Mucosa of stomach (tissue), 1 donor: ENCODE measurements at regions not wholly inside any gene's neighbourhood (a gene's known extent, or its start where the extent isn't known, plus 50 kb on each side); places are given as distances from the start of the nearest gene placed in this dataset.

Experiments used
- H3K27me3 ChIP-seq: one replicate; pipeline ENCODE4 v1.7.0; 2013; ENCODE audit warnings: mild to moderate bottlenecking, low read length; ENCODE audit not compliant: control insufficient read depth, insufficient read depth
- H3K36me3 ChIP-seq: one replicate; pipeline ENCODE4 v1.7.0; 2013; ENCODE audit warnings: low read length; ENCODE audit not compliant: control insufficient read depth, insufficient read depth
- H3K4me1 ChIP-seq: one replicate; pipeline ENCODE4 v1.7.0; 2013; ENCODE audit warnings: mild to moderate bottlenecking, low read length; ENCODE audit not compliant: control insufficient read depth, insufficient read depth
- H3K4me3 ChIP-seq: one replicate; pipeline ENCODE4 v1.7.0; 2013; ENCODE audit warnings: low read length
- H3K9ac ChIP-seq: one replicate; pipeline ENCODE4 v1.7.0; 2013; ENCODE audit warnings: mild to moderate bottlenecking, low read length, moderate library complexity
- H3K9me3 ChIP-seq: one replicate; pipeline ENCODE4 v1.7.0; 2013; ENCODE audit warnings: mild to moderate bottlenecking, low read length, moderate library complexity; ENCODE audit not compliant: control insufficient read depth
- donor health status: Pancreatic carcinoma.

- H3K4me3 ChIP-seq = no peak overlapping the region
- H3K9me3 ChIP-seq = no peaks in the 10 kb centered on the region
- H3K36me3 ChIP-seq = no peaks in the 10 kb centered on the region
- H3K9ac ChIP-seq = no peak overlapping the region
- H3K4me1 ChIP-seq = no peaks in the 10 kb centered on the region
- no peaks in the 10 kb centered on the region for H3K27me3 ChIP-seq
These were observed 159.5 kb upstream of the ZNF516 start for GRCh38 chr18:76654577-76654976.

GRCh38 chr18:76647322-76647721, 152.3 kb upstream of the ZNF516 start:
- no peaks in the 10 kb centered on the region for H3K27me3 ChIP-seq
- H3K9ac ChIP-seq = no peak overlapping the region

GRCh38 chr18:76644580-76644979, 149.5 kb upstream of the ZNF516 start:
- Histone ChIP-seq H3K4me3 (no peak overlapping the region), H3K27me3 (no peaks in the 10 kb centered on the region), H3K4me1 (no peaks in the 10 kb centered on the region), H3K9me3 (no peaks in the 10 kb centered on the region), H3K36me3 (no peaks in the 10 kb centered on the region), H3K9ac (no peak overlapping the region)

More at GRCh38 chr18:76647322-76647721, 152.3 kb upstream of the ZNF516 start:
- no peak overlapping the region for H3K4me3 ChIP-seq
- no peaks in the 10 kb centered on the region for H3K36me3 ChIP-seq
- H3K9me3 ChIP-seq = no peaks in the 10 kb centered on the region
- H3K4me1 ChIP-seq = no peaks in the 10 kb centered on the region

GRCh38 chr18:76643996-76644395, 149.0 kb upstream of the ZNF516 start:
- Histone ChIP-seq H3K36me3 (no peaks in the 10 kb centered on the region), H3K27me3 (no peaks in the 10 kb centered on the region), H3K9me3 (no peaks in the 10 kb centered on the region), H3K4me1 (no peaks in the 10 kb centered on the region), H3K4me3 (no peak overlapping the region), H3K9ac (no peak overlapping the region)

- H3K9ac ChIP-seq = no peak overlapping the region
- no peaks in the 10 kb centered on the region for H3K9me3 ChIP-seq
- no peaks in the 10 kb centered on the region for H3K4me1 ChIP-seq
- H3K4me3 ChIP-seq = no peak overlapping the region
- H3K27me3 ChIP-seq = no peaks in the 10 kb centered on the region
- no peaks in the 10 kb centered on the region for H3K36me3 ChIP-seq
These were observed 148.2 kb upstream of the ZNF516 start for GRCh38 chr18:76643199-76643598.

GRCh38 chr18:76640438-76640837, 145.4 kb upstream of the ZNF516 start:
- Histone ChIP-seq H3K4me1 (no peaks in the 10 kb centered on the region), H3K4me3 (no peak overlapping the region), H3K27me3 (no peaks in the 10 kb centered on the region), H3K9ac (no peak overlapping the region), H3K36me3 (no peaks in the 10 kb centered on the region), H3K9me3 (no peaks in the 10 kb centered on the region)

GRCh38 chr18:76634564-76634963, 139.5 kb upstream of the ZNF516 start:
- Histone ChIP-seq H3K27me3 (no peaks in the 10 kb centered on the region), H3K4me3 (no peak overlapping the region), H3K9ac (no peak overlapping the region), H3K4me1 (no peaks in the 10 kb centered on the region), H3K9me3 (no peaks in the 10 kb centered on the region), H3K36me3 (no peaks in the 10 kb centered on the region)

GRCh38 chr18:76633588-76634269, 138.7 kb upstream of the ZNF516 start:
- Histone ChIP-seq H3K4me1 (no peaks in the 10 kb centered on the region), H3K9me3 (no peaks in the 10 kb centered on the region)

GRCh38 chr18:76627444-76627843, 132.4 kb upstream of the ZNF516 start:
- H3K4me1 ChIP-seq = no peaks in the 10 kb centered on the region
- no peaks in the 10 kb centered on the region for H3K27me3 ChIP-seq
- H3K4me3 ChIP-seq = no peak overlapping the region
- no peak overlapping the region for H3K9ac ChIP-seq
- H3K36me3 ChIP-seq = no peaks in the 10 kb centered on the region
- H3K9me3 ChIP-seq = no peaks in the 10 kb centered on the region

More at GRCh38 chr18:76633588-76634269, 138.7 kb upstream of the ZNF516 start:
- H3K9ac ChIP-seq = no peak overlapping the region
- no peaks in the 10 kb centered on the region for H3K27me3 ChIP-seq
- H3K4me3 ChIP-seq = no peak overlapping the region
- no peaks in the 10 kb centered on the region for H3K36me3 ChIP-seq

GRCh38 chr18:76626991-76627390, 131.9 kb upstream of the ZNF516 start:
- no peak overlapping the region for H3K9ac ChIP-seq
- H3K9me3 ChIP-seq = no peaks in the 10 kb centered on the region
- no peaks in the 10 kb centered on the region for H3K27me3 ChIP-seq
- no peaks in the 10 kb centered on the region for H3K4me1 ChIP-seq
- no peak overlapping the region for H3K4me3 ChIP-seq
- no peaks in the 10 kb centered on the region for H3K36me3 ChIP-seq

GRCh38 chr18:76622651-76623050, 127.6 kb upstream of the ZNF516 start:
- H3K27me3 ChIP-seq = no peaks in the 10 kb centered on the region
- no peak overlapping the region for H3K9ac ChIP-seq
- H3K4me1 ChIP-seq = peaks cover 15% of the 10 kb centered on the region
- H3K9me3 ChIP-seq = no peaks in the 10 kb centered on the region
- H3K36me3 ChIP-seq = no peaks in the 10 kb centered on the region
- no peak overlapping the region for H3K4me3 ChIP-seq

GRCh38 chr18:76621782-76622495, 126.9 kb upstream of the ZNF516 start:
- Histone ChIP-seq H3K4me3 (no peak overlapping the region), H3K4me1 (peaks cover 15% of the 10 kb centered on the region), H3K36me3 (no peaks in the 10 kb centered on the region), H3K9ac (no peak overlapping the region), H3K27me3 (no peaks in the 10 kb centered on the region), H3K9me3 (no peaks in the 10 kb centered on the region)
